K562 (cell line): ENCODE measurements at regions not wholly inside any gene's neighbourhood (a gene's known extent, or its start where the extent isn't known, plus 50 kb on each side); places are given as distances from the start of the nearest gene placed in this dataset.

Source experiments
- ZNF695 ChIP-seq: fragments of 450-650 bp; formaldehyde crosslinking; IDR thresholded peaks from 2 replicates; pipeline ENCODE4 v1.4.0; 2020; ENCODE audit warnings: mild to moderate bottlenecking, moderate library complexity
- TF ChIP-seq, protein P1 (sequence below): fragments of 450-650 bp; IDR thresholded peaks from 2 replicates; pipeline ENCODE4 v1.6.1; 2017; ENCODE audit warnings: antibody characterized with exemption
- TF ChIP-seq, protein P2 (sequence below), 3 experiments: IDR thresholded peaks in 2 of 3; conservative IDR thresholded peaks in 1 of 3; 2 replicates each; pipeline ENCODE4 v1.5.1; 2011 to 2012; ENCODE audit warnings: low read length in 3 of 3, mild to moderate bottlenecking in 3 of 3, control low read depth in 2 of 3, improper control_type of control experiment in 1 of 3, inconsistent platforms in 1 of 3, low read depth in 1 of 3, mixed read lengths in 1 of 3, moderate library complexity in 1 of 3; ENCODE audit not compliant: insufficient read depth in 2 of 3

DNA sequence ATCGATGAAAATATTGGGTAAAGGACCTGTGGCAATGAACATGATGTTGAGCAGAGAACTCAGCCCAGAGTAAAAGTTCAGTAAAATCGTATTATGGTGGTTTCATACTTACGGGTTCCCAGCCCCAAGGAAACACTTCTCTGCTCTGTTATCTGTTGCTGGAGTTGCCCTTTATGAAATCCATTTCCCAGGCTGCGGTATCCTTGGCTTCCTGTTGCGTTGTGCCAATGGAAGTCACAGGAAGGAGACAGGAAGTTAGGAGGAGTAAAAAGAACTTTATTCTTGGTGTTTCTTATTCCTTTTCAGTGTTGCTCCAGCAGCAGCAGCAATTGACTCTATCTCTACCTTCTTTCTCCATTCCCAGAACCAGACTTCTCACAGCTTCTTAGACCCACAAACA, 965.2 kb downstream of the VRK1 start:
- TF ChIP-seq, protein P1, sequence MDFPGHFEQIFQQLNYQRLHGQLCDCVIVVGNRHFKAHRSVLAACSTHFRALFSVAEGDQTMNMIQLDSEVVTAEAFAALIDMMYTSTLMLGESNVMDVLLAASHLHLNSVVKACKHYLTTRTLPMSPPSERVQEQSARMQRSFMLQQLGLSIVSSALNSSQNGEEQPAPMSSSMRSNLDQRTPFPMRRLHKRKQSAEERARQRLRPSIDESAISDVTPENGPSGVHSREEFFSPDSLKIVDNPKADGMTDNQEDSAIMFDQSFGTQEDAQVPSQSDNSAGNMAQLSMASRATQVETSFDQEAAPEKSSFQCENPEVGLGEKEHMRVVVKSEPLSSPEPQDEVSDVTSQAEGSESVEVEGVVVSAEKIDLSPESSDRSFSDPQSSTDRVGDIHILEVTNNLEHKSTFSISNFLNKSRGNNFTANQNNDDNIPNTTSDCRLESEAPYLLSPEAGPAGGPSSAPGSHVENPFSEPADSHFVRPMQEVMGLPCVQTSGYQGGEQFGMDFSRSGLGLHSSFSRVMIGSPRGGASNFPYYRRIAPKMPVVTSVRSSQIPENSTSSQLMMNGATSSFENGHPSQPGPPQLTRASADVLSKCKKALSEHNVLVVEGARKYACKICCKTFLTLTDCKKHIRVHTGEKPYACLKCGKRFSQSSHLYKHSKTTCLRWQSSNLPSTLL: no peak
- TF ChIP-seq, protein P2, sequence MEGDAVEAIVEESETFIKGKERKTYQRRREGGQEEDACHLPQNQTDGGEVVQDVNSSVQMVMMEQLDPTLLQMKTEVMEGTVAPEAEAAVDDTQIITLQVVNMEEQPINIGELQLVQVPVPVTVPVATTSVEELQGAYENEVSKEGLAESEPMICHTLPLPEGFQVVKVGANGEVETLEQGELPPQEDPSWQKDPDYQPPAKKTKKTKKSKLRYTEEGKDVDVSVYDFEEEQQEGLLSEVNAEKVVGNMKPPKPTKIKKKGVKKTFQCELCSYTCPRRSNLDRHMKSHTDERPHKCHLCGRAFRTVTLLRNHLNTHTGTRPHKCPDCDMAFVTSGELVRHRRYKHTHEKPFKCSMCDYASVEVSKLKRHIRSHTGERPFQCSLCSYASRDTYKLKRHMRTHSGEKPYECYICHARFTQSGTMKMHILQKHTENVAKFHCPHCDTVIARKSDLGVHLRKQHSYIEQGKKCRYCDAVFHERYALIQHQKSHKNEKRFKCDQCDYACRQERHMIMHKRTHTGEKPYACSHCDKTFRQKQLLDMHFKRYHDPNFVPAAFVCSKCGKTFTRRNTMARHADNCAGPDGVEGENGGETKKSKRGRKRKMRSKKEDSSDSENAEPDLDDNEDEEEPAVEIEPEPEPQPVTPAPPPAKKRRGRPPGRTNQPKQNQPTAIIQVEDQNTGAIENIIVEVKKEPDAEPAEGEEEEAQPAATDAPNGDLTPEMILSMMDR (IDR thresholded peaks at IDR 0.05 in 2 of 3, conservative IDR thresholded peaks at IDR 0.05 in 1 of 3; ENCODE audit: insufficient read depth in 2 of 3, low read depth in 1 of 3, low read length in 3 of 3): no peak
- TF ChIP-seq ZNF695 (CRISPR knock-in tag): no peak
